ENCODE measurements at regions not wholly inside any gene's neighbourhood (a gene's known extent, or its start where the extent isn't known, plus 50 kb on each side); places are given as distances from the start of the nearest gene placed in this dataset.

GRCh38 chr4:166585491-166585890, 648.8 kb downstream of the SPOCK3 start:
- Histone ChIP-seq H3F3A (ENCODE audit: low read depth) (no peaks in the 10 kb centered on the region), H3K4me3 (no peak overlapping the region), H3K27me3 (no peaks in the 10 kb centered on the region), H4K20me1 (ENCODE audit: low read depth) (no peaks in the 10 kb centered on the region), H3K9ac (no peak overlapping the region), H3K27ac (no peak overlapping the region), H3K36me3 (no peaks in the 10 kb centered on the region), H3K4me1 (peaks cover 17% of the 10 kb centered on the region), H3K79me2 (ENCODE audit: low read depth) (no peaks in the 10 kb centered on the region), H2AFZ (replicated peaks) (no peak overlapping the region), H3K9me3 (ENCODE audit: low read depth) (no peaks in the 10 kb centered on the region), H3K4me2 (no peak overlapping the region)
- H3K9me3 Mint-ChIP-seq = no peaks in the 10 kb centered on the region
- no peak overlapping the region for H3K27ac Mint-ChIP-seq
- H3K4me3 Mint-ChIP-seq = no peak overlapping the region
- no peak for DNase-seq (ENCODE audit: low spot score)
- TF ChIP-seq CTCF (IDR thresholded peaks at IDR 0.05) (no peak), EZH2phosphoT487 (IDR thresholded peaks at IDR 0.05) (no peak), EZH2 (IDR thresholded peaks at IDR 0.05) (no peak)
- H3K27me3 Mint-ChIP-seq (ENCODE audit: insufficient read depth, low read depth) = peaks cover 2% of the 10 kb centered on the region
- H3K4me1 Mint-ChIP-seq = peaks cover 4% of the 10 kb centered on the region
- no peaks in the 10 kb centered on the region for H3K36me3 Mint-ChIP-seq

GRCh38 chr4:166594326-166594946, 639.9 kb downstream of the SPOCK3 start:
- H3K27ac ChIP-seq = no peak overlapping the region

GRCh38 chr4:166600264-166600663, 634.0 kb downstream of the SPOCK3 start:
- Mint-ChIP-seq H3K27me3 (ENCODE audit: insufficient read depth, low read depth) (no peaks in the 10 kb centered on the region), H3K36me3 (no peaks in the 10 kb centered on the region), H3K27ac (no peak overlapping the region), H3K4me3 (no peak overlapping the region), H3K9me3 (no peaks in the 10 kb centered on the region), H3K4me1 (no peaks in the 10 kb centered on the region)
- H3K4me3 ChIP-seq = no peak overlapping the region
- H3K36me3 ChIP-seq = no peaks in the 10 kb centered on the region
- no peaks in the 10 kb centered on the region for H3K9me3 ChIP-seq (ENCODE audit: low read depth)
- H3K9ac ChIP-seq = no peak overlapping the region
- H2AFZ ChIP-seq (replicated peaks) = no peak overlapping the region
- H4K20me1 ChIP-seq (ENCODE audit: low read depth) = no peaks in the 10 kb centered on the region
- H3K79me2 ChIP-seq (ENCODE audit: low read depth) = no peaks in the 10 kb centered on the region
- H3F3A ChIP-seq (ENCODE audit: low read depth) = no peaks in the 10 kb centered on the region
- H3K27me3 ChIP-seq = no peaks in the 10 kb centered on the region
- DNase-seq (ENCODE audit: low spot score) = no peak
- TF ChIP-seq EZH2phosphoT487 (IDR thresholded peaks at IDR 0.05) = no peak
- no peak for TF ChIP-seq EZH2 (IDR thresholded peaks at IDR 0.05)
- TF ChIP-seq CTCF (IDR thresholded peaks at IDR 0.05) = no peak
- H3K4me2 ChIP-seq = no peak overlapping the region
- H3K27ac ChIP-seq = no peak overlapping the region
- no peaks in the 10 kb centered on the region for H3K4me1 ChIP-seq

More at GRCh38 chr4:166594326-166594946, 639.9 kb downstream of the SPOCK3 start:
- H3K9me3 ChIP-seq (ENCODE audit: low read depth) = no peaks in the 10 kb centered on the region
- no peaks in the 10 kb centered on the region for H4K20me1 ChIP-seq (ENCODE audit: low read depth)
- no peaks in the 10 kb centered on the region for H3K27me3 ChIP-seq
- H3F3A ChIP-seq (ENCODE audit: low read depth) = no peaks in the 10 kb centered on the region
- H3K9ac ChIP-seq = no peak overlapping the region
- Mint-ChIP-seq H3K4me1 (no peaks in the 10 kb centered on the region), H3K4me3 (no peak overlapping the region), H3K27me3 (ENCODE audit: insufficient read depth, low read depth) (no peaks in the 10 kb centered on the region), H3K27ac (no peak overlapping the region), H3K9me3 (no peaks in the 10 kb centered on the region), H3K36me3 (no peaks in the 10 kb centered on the region)
- no peak overlapping the region for H2AFZ ChIP-seq (replicated peaks)
- H3K4me3 ChIP-seq = no peak overlapping the region
- TF ChIP-seq EZH2 (IDR thresholded peaks at IDR 0.05) = no peak
- no peak for TF ChIP-seq EZH2phosphoT487 (IDR thresholded peaks at IDR 0.05)
- TF ChIP-seq CTCF (IDR thresholded peaks at IDR 0.05) = peak; percentile 85
- H3K4me1 ChIP-seq = no peaks in the 10 kb centered on the region
- no peak overlapping the region for H3K4me2 ChIP-seq
- peak; percentile 75 for DNase-seq (ENCODE audit: low spot score)
- H3K36me3 ChIP-seq = no peaks in the 10 kb centered on the region
- H3K79me2 ChIP-seq (ENCODE audit: low read depth) = no peaks in the 10 kb centered on the region
